HG02938 (cell line): ENCODE measurements at regions not wholly inside any gene's neighbourhood (a gene's known extent, or its start where the extent isn't known, plus 50 kb on each side); places are given as distances from the start of the nearest gene placed in this dataset.

Experiments used
- ATAC-seq: cut with Tn5 transposase; IDR thresholded peaks from one replicate; pipeline ENCODE4 v1.9.1; 2021; ENCODE audit warnings: mild to moderate bottlenecking, moderate library complexity; ENCODE audit not compliant: unreplicated experiment

- ATAC-seq: no peak
Measured at GRCh38 chr11:127675581-127675980, 675.0 kb upstream of the KIRREL3 start.

DNA sequence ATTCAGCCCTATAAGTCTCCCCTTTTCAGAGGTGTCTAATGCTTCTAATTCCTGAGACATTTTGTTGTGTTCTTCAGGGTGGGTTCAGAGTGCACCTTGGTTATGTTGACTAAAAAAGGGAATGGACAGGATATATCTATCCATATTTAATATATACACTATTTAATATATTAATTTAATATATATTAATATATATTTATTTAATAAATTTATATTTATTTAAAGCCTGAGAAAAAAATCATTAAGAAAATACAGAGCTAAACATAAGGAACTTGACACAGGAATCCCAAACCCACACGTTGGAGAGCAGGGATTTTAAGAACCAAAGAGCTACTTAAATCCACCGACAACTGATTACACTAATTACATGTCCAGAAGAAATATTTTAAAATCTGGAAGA lies 674.2 kb upstream of the KIRREL3 start:
- no peak for ATAC-seq

DNA sequence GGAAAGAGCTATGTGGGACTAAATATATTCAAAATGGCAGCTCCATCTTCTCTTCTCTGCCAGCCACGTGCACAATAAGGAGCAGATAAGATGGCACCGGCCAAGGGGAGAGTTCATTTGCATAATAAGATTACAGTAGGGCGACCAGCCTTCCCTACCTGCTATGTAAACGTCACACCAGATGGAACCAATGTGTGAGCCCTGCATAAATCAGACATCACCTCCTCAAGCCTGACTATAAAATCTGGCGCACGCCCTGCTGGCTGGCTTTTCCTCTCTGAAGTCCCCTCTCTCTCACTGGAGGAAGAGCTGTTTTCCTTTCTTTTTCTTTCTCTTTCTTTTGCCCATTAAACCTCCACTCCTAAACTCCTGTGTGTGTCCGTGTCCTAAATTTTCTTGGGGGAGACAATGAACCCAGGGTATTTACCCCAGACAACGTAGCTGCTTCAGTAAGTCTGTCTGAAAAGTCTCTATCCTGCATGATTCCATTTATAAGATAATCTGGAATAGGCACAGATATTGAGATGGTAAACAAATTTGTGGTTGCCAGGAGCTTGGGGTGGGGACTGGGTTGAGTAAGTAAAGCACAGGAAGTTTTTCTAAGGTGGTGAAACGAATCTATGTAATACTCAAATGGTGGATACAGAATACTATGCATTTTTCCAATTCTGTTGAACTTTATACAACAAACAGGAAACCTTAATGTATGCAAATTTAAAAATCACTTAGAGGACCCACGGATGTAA lies 670.0 kb upstream of the KIRREL3 start:
- no peak for ATAC-seq

GRCh38 chr11:127656116-127656836 lies 655.7 kb upstream of the KIRREL3 start:
- no peak for ATAC-seq

GRCh38 chr11:127653076-127653475 lies 652.5 kb upstream of the KIRREL3 start:
- no peak for ATAC-seq

DNA sequence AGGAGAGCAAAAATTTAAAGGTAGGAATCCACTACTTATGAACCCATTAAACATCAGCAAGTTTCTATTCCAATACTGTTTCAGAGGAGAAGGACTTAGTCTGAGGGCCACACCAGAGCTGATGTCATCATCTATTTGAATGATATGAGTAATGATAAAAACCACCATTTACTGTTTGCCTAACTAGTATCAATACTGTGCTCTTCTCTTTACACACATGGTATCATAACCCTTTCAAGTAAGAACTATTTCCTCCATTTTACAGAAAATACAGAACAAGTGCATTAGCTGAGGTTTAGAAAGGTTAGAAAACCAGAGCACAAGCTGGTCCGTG lies 651.3 kb upstream of the KIRREL3 start:
- ATAC-seq: peak; percentile 89

DNA sequence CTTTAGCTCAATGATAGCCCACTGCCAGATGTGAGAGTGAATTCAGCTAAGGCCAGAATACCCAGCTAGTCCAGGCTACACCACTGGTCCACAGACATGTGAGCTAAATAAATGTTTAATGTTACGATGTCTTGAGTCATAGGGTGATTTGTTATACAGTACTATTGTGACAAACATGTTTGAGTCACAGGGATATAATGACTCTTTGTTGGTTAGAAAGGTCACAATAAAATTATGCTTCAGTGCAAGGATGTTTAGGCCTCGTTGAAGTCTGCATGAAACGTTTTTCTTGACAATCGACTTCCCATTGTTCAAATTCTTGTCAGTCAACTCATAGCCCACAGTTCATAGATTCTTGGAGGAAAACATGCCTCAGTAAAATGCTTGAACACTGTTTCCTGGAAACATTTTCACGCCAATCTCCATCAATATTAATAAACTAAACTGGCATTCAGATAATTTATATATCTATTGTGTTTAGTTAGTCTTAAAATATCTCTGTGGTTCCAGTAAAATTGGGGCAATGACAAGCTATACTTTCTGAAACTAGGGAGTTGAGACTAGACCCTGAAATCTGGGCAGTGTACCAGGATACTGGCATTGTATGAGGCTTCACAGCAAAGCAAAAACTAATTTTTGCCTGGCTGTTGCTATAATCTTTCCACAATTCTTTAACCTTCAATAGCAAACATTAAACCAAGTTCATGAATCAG lies 650.8 kb upstream of the KIRREL3 start:
- peak; percentile 7 for ATAC-seq

DNA sequence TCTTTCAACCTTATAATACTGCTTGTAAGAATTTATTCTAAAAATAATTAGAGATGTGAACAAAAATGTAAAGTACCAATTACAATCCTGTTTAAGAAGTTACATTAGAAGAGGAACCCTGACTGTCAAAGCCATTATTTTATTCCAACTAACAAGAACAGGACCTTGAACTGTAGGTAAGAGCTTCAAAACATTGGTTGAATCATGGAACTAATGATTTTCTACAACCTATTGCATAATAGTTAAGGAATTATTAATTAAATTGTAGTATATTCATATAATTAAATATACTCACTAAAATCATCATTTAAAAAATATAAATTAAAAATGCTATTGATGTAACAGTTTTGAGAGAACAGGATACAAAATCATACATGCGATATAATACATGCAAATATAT lies 649.4 kb upstream of the KIRREL3 start:
- no peak for ATAC-seq

GRCh38 chr11:127649071-127649470 lies 648.5 kb upstream of the KIRREL3 start:
- no peak for ATAC-seq

GRCh38 chr11:127648583-127648982 lies 648.0 kb upstream of the KIRREL3 start:
- ATAC-seq: peak; percentile 41

- ATAC-seq: no peak
Measured at GRCh38 chr11:127644366-127644765, 643.8 kb upstream of the KIRREL3 start.

- no peak for ATAC-seq
Measured at GRCh38 chr11:127643268-127644058, 642.9 kb upstream of the KIRREL3 start.

DNA sequence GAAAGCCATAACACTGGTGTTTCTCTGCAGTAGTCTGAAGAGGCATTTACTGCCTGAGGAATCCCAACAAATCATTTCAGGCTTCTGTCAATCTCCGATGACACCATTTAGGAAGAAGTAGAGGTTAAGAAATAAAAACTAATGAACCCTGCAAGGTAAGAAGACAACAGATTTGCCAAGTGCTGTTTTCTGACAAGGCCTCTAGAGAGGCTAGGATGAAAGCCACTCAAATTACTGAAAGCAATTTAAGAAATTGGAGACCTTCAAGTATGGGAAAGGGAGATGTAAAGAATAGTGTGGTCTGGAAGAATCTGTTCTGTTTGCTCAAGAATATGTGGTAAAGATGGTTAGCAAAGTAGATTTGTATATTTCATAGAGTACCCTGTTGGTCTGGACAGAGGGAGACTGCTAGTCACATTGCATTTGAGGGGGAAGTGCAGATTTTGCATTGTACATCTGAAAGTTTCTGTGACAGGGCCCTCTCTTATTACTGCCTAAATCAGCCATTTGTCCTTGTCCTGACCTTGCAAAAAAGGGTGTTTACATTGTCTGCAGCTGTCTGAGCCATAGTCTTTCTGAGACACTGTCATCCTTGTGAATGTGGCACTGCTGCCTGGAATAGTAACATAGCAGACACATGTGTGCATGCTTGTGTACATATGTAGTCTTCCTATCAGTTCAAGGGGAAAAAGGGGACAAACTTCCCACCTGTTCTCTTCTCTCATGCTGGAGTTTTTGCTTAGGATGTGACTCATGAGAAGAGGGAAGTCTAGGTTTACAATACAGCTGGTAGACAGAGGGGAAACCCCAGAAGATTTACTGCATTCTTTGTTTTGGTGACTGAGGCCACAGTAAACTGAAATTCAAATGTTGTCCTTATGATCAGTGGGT lies 640.2 kb upstream of the KIRREL3 start:
- ATAC-seq: peak; percentile 79

DNA sequence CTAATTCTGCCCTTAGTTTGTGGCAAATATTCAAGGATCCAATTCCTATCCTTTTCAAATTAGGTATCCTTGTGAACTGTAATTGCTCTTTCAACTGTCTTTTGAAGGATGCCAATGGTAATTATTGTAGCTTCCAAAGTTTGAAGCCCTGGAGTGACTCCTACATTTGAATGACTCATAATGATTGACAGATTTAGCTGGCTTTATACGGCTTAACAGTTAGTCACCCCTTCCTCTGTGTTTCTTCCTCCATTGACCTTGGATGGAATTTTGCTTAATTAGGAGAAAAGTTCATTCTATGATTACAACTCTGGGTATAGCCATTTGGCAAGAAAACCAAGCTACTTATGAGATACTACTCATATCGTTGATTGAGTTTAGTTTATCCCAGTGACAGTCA lies 639.3 kb upstream of the KIRREL3 start:
- ATAC-seq: no peak

DNA sequence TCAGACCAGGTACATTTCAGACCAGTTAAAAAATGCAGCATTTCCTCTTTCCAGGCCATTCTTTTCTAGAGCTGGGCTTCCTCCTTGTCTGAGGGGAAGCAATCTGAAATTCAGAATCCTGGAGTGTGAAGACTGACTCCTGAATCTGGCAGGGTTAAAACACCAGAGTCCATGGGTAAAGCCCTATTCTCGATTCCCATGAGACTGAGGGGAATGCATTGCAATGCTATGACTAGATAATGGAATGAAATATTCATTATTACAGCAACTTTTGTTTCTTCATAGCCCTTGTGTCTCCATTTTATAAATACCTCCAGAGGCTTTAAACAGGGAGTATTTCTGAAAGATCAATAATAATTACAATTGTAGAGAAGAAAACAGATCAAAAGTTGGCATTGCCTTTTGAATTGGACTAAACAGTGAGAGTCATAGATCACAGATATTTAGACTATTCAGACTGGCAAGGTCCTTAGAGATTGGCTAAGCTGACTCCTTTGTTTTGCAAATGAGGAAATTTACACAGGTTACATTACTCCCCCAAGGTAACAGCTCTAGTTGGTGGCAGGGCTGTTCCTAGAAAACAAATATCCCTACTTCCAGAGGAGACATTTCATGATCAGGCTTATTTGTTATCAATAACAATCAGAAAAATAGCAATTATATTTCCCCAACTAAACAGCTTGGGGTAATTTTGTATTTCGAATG lies 632.6 kb upstream of the KIRREL3 start:
- no peak for ATAC-seq

DNA sequence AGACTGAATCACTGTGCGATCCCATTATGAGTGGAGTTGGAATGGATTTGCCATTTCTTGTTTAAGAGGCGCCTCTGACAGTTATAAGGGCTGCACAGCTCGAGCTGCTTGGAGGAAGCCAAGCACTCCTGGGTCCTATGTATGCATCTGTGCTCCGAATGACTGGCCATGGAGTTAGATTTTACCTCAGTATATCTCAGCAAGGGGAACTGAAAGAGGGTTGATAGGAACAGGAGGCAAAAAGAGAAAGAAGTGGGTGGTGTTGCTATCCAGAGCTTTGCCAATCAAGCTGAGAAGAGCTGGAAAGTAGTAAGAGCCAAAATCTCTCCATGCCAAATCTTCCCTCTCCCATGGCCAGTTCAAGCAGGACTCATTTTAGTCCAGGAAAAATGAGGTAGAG lies 632.0 kb upstream of the KIRREL3 start:
- ATAC-seq: peak; percentile 60

DNA sequence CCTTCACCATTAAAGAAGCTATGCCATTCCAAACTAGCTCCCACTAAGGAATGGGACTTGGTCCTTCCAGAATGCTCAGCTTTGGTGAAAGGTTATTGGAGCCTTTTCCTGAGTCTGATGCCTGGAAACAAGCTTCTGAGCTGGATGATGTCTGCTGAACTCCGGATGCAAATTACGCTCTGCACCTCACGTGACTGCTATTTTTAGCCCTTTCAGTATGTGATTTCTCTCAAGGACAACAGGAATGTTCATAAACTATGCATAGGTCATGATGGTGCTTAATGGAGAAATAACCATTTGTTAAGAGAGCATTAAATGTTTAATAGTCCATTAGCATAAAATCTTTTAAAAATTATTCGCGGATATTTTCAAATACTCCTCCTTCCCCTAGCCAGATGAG lies 631.4 kb upstream of the KIRREL3 start:
- ATAC-seq: no peak

DNA sequence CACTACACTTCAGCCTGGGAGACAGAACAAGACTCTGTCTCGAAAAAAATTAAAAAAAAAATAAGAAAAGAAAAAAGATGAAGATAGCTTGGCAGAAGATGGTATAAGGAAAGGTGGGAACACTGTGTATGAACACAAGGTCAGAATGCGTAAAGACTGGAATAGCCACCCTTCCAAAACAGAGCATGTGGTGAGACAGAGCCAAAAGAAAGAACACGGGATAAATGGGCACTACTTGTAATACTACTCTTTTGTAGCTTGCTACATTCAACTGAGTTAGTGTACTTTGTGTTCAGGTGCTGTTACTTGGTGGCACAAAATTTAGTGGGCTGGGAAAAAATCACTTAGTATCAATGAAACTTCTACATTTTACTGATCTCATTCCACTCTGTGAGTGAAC lies 628.6 kb upstream of the KIRREL3 start:
- ATAC-seq: no peak

DNA sequence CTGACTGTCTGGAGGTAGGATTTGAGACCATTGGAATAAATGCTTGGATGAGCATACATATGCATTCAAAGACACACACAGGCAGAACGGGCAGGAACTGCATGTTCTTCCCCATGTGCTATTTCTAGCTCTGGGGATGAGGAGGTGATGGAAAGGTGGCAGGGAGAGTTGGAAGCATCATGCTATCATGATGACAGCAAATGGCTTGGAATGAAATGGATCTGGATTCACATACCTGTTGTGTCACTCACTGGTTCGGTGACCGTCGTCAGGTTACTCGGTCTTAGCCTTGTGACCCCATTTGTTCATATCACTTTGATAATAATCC lies 627.9 kb upstream of the KIRREL3 start:
- ATAC-seq: no peak
